ENCODE measurements at regions not wholly inside any gene's neighbourhood (a gene's known extent, or its start where the extent isn't known, plus 50 kb on each side); places are given as distances from the start of the nearest gene placed in this dataset.

DNA sequence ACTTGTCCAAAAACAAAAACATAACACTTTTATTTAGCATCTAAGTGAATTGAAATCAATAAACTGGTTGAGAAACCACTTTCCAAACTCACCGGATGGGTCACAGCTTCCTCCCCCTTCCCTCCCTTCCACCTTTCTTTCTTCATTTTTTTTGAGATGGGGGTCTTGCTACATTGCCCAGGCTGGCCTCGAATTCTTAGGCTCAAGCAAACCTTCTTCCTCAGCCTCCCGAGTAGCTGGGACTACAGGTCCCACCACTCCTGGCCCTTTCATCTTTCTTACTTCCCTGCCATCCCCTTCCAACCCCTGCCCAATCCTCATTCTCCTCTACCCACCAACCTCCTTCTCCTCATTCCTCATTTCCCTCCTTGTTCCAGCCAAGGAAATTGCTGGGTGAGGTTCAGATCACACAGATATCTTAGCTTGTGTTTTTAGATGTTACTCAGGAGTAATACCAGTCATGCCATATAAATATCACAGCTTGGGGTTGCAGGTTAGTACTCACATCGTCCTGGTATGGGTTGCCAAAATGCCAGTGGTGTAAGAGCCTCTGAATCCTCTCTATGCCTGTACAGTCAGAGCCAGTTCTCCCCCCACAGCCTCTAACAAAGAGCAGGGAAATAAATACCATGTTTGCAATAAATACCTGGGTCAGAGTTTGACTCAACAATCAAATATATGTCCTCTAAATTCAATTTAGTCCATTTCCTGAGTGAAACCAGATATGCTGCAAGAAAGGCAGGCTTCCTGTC, 132.7 kb upstream of the NDUFV2 start:
- DNase-seq (ENCODE audit: low spot score), result no peak

DNA sequence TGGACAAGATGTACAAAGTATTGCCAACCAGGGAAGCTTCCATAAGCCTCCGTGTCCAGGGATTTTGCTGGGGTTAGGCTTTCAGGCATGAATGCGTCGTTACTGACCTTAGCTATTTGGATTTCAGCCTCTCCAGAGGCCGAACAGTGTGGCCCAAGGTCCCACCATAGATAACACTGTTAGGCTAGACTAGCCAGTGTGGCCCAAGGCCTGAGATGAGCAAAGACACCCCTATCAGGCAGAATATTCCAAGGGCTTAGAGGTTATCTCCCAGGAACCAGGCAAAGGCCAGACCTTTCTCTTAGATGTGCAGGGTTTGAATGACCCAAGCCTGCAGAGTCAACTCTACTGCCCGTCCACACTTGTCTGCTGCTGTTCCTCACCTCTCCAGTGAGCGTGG, 131.7 kb upstream of the NDUFV2 start:
- DNase-seq (ENCODE audit: low spot score), result no peak

DNA sequence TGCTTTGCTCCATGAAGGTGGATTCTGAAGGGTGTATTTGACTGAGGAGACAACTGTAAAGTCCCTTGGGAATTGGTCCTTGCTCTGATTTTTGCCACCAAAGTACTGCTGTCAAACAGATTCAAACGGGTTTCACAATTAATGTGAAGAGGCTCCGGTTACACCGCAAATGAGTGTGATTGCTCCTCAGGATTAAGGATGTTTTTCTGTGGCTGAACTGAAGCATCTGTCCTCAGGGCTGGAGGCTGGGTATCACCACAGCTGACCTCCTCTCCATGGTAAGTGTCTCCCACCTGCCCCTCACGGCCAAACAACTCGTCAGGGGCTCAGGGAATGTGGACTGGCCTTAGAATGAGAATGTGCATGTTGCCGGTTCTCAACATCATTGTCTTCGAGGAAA, 130.4 kb upstream of the NDUFV2 start:
- DNase-seq (ENCODE audit: low spot score), result no peak

DNA sequence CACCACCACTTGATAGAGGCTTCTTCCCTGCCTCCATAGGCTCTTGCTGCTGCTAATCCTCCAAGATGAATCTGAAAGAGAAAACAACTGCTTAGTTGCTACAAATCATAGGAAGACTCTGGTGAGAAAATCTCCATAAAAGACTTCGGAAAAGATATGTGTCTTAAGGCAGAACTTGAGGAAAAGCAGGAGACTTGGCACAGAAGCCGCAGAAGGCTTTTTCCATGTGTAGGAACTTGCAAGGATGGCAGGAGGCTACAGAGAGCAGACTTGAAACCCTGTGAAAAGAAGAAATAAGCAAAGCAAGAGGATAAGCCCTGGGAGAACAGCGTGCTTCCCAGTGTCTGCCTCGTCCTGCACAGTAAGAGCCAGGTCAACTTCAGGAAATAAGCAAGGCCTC, 128.2 kb upstream of the NDUFV2 start:
- DNase-seq (ENCODE audit: low spot score), result no peak

DNA sequence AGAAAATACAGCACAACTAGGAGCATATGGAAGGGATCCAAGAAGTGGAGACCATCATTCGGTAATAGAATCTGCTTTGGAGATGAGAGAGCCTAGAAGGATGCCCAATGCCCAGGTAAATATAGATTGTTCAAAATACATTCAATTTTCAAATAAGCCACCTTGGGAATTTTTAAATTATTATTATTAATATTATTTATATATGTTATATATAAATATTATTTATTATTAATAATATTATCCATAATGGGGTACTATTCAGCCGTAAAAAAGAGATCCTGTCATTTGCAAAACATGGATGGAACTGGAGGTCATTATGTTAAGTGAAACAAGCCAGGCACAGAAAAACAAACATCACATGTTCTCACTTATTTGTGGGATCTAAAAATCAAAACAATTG, 127.8 kb upstream of the NDUFV2 start:
- DNase-seq (ENCODE audit: low spot score), result no peak

DNA sequence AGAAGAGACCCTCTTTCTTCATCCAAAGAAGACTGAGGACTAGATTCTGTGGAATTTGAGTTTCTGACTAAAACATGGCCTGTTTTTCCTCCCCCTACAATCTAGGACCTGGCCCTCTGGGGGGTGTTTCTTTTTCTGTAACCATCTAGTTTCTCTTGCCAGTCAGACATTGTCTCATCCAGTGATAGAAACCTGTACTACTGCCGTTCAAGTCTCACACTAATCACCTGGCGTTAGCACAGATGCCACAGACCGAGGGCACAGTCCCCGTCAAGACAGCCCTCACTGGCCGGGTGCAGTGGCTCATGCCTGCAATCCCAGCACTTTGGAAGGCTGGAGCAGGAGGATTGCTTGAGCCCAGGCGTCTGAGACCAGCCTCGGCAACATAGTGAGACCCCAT, 126.9 kb upstream of the NDUFV2 start:
- no peak for DNase-seq (ENCODE audit: low spot score)

DNA sequence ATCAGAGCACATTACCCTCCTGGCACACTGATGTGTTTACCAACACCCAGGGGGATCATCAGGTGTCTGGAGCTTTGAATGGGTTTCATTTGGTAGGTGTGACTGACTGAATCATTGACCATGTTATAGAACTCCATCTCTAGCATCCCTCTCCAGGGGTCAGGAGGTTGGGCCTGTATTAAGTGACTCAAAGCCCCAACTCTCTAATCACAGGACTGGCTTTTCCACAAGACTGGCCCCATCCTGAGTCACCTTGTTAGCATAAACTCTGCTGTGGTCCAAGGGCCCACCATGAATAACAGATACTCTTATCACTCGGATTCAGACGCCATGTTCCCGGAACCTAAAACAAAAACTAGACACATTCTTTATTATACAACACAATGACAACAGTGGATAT, 125.9 kb upstream of the NDUFV2 start:
- no peak for DNase-seq (ENCODE audit: low spot score)

DNA sequence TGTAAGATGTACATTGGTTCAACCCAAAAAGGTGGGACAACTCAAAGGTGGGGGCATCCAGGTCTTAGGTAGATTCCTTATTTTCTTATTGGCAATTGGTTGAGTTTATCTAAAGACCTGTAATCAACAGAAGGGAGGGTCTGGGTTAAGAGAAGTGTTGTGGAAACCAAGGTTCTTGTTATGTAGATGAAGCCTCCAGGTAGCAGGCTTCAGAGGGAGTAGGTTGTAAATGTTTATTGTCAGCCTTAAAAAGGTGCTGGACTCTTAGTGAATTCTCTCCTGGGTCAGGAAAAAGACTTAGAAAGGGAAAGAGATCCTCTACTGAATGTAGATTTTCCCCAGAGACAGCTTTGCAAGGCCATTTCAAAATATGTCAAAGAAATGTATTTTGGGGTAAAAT, 125.3 kb upstream of the NDUFV2 start:
- no peak for DNase-seq (ENCODE audit: low spot score)

DNA sequence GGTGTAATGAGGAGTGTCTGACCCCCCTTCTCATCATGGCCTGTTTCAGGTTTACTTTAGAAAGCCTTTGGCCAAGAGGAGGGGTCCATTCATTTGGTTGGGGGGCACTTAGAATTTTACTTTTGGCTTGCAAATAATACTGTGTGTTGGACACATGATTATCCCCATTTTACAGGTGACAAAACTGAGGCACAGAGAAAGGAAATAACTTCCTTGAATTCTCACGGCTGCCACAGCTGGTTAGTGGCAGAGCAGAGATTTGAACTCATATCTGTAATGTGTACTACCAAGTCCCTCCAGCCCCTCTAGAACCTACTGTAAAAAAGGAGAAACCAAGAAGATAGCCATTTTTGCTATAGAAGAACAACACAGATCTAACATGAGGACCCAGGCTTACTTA, 124.8 kb upstream of the NDUFV2 start:
- DNase-seq (ENCODE audit: low spot score), result no peak

DNA sequence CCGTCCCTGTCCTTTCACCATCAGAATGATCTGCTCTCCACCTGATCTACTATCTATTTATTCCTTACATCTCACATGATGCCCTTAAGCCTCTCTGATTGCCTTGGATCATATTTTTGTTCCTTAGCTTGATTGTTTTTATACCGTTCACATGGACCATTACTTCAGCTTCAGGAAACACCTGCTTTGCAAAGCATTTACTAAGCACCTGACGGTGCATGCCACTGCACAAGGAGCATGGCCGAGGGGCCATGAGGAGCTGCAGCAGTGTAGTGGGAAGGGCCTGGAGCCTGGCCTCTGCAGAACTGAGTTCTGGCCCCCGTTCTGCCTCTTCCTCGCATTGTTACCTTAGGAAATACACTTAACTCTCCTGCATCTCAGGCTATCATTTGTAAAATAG, 124.1 kb upstream of the NDUFV2 start:
- DNase-seq (ENCODE audit: low spot score), result no peak

DNA sequence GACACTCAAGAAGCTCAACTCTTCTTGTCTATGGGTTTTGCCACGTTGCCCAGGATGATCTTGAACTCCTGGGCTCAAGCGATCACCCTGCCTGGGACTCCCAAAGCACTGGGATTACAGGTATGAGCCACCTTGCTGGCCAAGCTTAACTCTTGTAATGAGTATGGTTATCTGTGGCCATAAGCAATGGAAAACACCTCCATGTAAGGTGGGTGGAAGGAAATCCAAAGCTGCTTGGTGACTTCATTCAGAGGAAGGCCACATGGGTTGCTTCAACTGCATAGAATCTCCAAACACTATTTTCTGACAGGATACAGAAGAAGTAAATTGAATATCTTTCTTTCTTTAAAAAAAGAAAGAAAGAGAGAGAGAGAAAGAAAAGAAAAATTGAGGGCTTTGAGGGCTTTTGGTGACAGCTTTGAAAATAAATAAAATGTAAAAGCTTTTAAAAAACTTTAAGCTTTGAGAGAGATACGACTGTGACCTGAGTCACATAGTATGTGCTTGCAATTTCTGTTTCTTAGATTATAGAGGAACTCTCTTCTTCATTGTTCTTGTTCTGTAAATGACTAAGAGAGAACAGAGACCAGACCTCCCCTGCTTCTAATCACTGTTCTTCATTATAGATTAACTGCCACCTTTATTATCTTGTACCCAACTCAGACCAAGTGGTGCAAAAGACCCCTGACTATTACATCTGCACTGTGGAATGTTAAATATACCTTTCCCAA, 123.1 kb upstream of the NDUFV2 start:
- DNase-seq (ENCODE audit: low spot score), result no peak

DNA sequence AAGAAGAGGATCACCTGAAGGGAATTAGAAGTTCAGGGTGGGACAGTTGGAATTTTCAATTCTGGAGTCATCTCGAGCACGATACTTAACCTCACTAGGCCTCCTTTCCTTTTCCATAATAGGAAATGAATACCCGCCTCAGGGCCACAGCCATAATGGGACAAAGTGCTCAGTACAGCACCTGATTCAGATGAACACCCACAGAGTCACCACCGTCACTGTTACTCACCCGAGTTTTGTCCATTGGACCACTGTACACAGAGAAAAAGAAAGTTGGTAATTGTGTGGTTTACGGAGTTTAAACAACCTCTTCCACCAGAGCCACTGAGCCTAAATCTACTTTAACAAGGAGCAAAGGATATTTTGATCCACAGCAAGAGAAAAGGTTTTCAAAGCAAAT, 122.0 kb upstream of the NDUFV2 start:
- DNase-seq (ENCODE audit: low spot score), result no peak

DNA sequence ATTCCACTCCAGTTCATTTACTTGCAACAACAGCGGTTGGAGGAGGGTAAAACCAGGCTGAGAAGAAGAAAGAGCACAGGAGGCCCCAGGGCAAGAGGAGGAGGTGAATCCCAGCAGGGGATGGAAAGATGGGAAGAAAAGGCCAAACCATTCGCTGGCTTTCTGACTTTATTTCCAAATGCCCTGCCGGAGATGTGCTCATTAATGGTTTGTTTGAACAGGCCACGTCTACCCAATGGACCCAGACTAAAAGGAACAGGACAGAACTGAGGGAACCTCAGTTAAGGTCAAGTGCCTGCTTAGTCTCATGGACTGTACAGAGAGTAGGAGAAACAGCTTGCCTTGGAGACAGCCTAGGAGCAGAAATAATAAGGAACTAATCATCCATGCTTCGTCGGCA, 121.6 kb upstream of the NDUFV2 start:
- DNase-seq (ENCODE audit: low spot score), result no peak

DNA sequence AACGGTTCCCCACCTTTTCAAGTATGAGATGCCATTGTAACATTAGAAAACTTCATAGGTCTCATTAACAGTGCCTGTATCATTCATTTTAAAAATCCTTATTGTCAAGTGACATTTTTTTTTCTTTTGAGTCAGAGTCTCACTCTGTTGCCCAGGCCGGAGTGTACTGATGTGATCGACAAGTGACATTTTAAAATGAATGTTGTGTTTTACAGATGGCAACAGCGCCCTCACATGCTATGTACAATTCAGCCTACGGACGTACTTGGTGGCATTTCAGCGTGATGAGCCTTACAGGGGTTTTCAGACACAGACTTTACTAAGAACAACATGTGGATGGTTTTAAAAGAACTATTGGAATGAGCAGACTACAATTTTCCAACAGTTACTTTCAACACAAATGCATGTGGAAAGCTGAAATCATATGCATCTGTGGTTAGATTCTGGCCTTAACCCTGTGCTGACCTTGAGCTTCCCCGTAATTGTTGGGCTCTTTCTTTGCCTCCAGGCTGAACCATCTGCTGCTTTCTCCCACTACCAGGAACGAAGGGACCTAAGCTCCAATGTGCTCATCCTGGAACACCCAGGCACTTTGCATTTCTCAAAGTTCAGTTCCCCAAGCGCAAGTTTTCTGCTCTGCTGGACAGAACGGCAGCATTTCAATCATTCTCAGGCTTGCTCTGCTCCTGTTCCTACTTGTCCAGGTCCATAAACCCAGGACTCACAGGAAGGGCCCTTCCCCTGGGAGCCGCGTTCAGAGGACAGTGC, 119.9 kb upstream of the NDUFV2 start:
- DNase-seq (ENCODE audit: low spot score), result no peak

DNA sequence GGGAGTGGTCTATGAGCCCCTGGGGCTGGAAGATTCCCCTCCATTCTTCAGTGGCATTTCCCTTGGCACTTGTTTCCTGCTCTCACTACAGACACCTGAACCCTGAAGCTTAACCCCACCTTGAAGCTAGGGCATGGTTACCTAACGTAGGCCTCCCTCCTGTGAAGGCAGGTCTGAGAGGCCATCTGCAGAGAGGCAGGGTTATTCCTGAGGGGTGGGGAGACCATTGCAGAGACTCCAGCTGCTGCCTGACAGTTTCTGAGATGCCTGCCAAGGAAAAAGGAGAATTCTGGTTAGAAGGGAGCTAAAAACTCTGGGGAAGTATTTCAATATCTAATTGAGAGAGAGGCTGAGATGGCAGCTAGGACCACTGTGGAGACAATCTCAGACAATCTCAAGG, 119.3 kb upstream of the NDUFV2 start:
- DNase-seq (ENCODE audit: low spot score), result no peak

DNA sequence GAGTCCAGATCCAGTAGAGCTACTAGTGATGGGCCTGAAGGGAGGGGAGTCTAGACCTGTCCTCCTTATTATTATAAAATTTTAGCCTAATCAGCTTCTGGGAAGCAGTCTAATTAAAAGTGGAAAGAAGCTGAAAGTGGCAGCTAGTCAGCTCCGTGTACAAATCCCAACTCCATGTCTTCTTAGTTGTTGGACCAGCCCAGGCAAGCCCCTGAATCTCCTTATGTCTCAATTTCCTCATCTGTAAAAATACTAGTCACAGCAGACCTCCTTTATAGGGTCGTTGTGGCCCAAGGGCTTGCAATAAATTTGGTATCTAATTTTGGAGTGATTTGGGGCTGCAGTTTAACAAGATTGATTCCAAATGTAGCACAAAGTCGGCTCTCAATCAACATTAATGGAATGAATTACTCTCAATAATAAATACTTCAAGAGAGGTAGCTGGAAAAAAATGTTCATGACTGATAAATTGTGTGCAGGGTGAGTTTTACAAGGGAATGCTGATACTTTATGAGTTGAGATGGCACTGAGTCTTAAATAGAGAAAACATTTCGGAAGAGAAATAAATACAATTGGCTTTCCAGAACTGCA, 118.3 kb upstream of the NDUFV2 start:
- no peak for DNase-seq (ENCODE audit: low spot score)

DNA sequence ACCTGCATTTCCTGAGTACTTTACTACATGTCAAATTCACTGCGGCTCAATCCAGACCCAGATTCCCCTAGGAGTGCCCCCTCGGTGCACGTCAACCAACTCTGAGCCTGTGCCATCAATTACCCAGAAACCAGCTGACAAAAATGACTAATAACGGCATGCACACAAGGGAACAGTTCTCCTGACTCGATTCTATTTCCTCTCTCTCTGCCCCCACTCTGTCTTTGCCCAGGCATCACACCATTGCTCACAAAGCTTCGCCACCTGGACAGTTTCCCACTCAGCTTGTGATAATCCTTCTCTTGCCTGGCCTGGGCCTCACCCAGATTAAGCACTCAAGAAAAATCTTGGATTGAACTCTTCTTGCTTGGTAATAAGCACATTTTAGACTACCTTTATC, 115.3 kb upstream of the NDUFV2 start:
- DNase-seq (ENCODE audit: low spot score), result no peak

DNA sequence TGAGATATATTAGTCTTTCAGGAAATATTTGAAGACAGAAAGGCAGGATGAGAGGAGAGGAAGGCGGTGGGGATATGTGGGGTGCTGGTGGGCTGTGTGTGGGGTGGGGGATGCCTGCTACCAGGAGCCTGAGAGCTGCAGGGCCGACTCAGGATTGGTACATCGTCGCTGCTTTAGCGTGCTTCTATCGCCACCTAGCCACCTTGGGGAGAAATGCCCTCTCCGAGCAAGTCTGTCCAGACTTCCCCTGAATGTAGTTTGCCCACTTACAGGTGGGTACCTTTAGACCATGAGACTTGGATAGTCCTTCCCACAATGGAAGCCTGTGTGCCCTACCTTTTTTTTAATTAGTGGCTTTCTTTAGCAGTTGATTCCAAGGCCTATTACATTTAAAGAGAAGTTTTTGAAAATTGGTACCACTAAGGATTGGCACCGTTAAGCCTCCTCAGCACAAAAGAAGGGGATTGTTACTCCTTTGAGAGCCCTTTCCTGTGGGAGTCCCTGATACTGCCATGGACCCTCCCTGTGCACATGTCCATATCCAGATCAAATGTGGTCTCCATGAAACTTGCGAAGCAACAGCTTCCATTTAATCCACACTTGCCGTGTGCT, 114.1 kb upstream of the NDUFV2 start:
- peak; percentile 32 for DNase-seq (ENCODE audit: low spot score)

DNA sequence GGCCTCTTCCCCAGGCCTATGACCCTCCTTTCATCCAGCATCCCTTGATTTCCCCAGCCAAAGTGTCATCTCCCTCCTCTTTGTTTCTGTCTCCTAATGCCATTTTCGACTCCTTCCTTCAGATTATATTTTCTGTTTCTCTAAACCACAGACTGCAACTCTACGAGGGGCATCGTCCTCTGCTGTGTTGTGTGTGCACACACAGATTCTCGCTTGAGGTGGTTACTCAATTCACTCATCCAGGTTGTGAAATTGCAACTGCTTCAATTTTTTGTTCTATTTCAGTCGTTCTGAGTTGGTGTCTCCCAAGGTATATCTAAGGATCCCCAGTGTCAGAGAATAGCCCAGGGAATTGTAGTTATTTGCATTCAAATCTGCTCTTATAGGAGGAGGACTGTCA, 113.5 kb upstream of the NDUFV2 start:
- DNase-seq (ENCODE audit: low spot score), result no peak

DNA sequence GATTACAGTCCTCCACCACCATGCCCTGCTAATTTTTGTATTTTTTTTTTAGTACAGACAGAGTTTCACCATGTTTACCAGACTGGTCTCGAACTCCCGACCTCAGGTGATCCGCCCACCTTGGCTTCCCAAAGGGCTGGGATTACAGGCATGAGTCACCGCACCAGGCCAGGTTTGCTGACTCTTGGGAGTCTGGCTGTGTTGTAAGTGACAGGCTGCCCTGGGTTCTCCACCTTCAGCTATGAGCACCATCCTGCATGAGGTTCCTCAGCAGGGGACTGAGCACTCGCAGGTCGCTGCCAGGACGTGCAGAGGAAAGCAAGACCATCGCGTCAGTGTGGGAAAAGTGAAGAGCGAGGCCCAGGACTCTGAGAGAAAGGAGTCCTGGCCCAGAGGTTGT, 112.6 kb upstream of the NDUFV2 start:
- no peak for DNase-seq (ENCODE audit: low spot score)

DNA sequence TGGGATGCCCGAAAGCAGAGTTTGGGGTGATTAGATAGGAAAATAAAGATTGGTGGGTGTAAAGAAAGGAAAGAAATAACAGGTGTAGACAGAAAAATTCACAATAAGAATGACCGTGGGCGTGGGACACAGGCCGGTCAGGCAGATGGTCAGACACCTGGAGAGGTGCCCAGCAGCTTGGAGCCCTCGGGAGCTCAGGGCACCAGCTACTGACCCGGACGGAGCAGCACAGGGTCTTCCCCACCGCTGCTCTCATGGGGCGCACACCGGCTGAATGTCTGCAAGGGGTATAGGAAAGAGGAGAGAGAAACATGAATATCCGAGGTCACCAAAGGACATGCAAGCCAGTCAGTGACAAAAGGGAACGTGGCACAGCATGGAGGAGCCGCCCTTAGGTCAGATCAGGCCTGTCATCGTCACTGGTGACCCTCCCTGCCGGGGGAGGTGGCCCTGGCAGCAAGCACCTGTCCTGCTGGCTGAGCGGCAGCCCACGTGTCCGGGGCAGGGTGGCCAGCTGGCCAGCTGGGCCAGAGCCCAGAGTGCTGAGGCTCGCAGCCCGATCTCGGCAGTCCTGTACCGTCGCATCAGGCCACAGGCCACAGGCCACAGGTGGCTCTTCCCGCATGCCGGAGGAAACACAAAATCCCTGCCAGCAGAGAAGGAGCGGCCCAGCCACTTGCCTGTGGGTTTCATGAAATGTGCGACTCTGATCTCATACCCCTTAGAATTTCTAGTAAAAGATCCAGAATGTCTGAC, 112.0 kb upstream of the NDUFV2 start:
- DNase-seq (ENCODE audit: low spot score), result no peak

DNA sequence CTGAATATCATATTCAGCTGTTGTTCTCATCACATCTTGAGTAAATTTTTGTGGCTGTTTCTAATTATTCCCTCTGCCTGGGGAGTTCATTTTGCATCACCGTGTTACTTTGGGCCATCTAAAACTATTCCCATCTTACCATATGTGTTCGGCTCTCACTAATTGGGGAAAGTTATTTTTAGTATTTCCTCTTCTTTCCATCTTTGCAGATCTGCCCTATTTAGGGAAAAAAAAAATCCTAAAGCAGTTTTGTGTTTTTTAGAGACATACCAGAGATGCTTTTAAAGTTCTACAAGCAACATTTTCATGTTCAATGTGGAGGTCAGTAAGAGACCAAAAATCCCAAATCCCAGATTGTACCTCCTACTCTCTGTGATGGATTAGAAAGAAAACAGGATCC, 111.3 kb upstream of the NDUFV2 start:
- DNase-seq (ENCODE audit: low spot score), result no peak
